Ascending aorta (tissue), 2 donors: ENCODE measurements at regions not wholly inside any gene's neighbourhood (a gene's known extent, or its start where the extent isn't known, plus 50 kb on each side); places are given as distances from the start of the nearest gene placed in this dataset.

Experiments used
- DNase-seq, 2 donors: peaks; one replicate each; pipeline ENCODE4 v3.0.0-alpha.2; 2019; ENCODE audit warnings: low spot score in 2 of 2
- H3K27ac ChIP-seq, 2 donors: fragments of 200-600 bp; sonication (generic); one replicate each; pipeline ENCODE4 v1.5.1; 2016 to 2017; ENCODE audit warnings: mild to moderate bottlenecking in 1 of 2
- H3K27me3 ChIP-seq: fragments of 200-600 bp; sonication (generic); one replicate; pipeline ENCODE4 v1.5.1; 2017
- H3K36me3 ChIP-seq, 2 donors: fragments of 200-600 bp; sonication (generic); one replicate each; pipeline ENCODE4 v1.5.1; 2016
- H3K4me1 ChIP-seq, 2 donors: fragments of 200-600 bp; sonication (generic); one replicate each; pipeline ENCODE4 v1.5.1; 2016 to 2017; ENCODE audit warnings: mild to moderate bottlenecking in 1 of 2
- H3K4me3 ChIP-seq, 2 donors: fragments of 200-600 bp; sonication (generic); one replicate each; pipeline ENCODE4 v1.5.1; 2016 to 2017; ENCODE audit warnings: mild to moderate bottlenecking in 1 of 2
- H3K9me3 ChIP-seq, 2 donors: fragments of 200-600 bp; sonication (generic); one replicate each; pipeline ENCODE4 v1.5.1; 2016
- CTCF ChIP-seq, 3 experiments: fragments of 200-600 bp in 2 of 3; fragments of 450-650 bp in 1 of 3; sonication (generic) in 2 of 3; IDR thresholded peaks; one replicate each; pipeline ENCODE4 v1.5.1; 2016 to 2019; ENCODE audit warnings: antibody characterized with exemption in 3 of 3, mild to moderate bottlenecking in 1 of 3, moderate library complexity in 1 of 3
- intact Hi-C: fragments of 100-400 bp; cut with DNase I; formaldehyde crosslinking; loops from one replicate; pipeline ENCODE4 v1.15.1; 2023

DNA sequence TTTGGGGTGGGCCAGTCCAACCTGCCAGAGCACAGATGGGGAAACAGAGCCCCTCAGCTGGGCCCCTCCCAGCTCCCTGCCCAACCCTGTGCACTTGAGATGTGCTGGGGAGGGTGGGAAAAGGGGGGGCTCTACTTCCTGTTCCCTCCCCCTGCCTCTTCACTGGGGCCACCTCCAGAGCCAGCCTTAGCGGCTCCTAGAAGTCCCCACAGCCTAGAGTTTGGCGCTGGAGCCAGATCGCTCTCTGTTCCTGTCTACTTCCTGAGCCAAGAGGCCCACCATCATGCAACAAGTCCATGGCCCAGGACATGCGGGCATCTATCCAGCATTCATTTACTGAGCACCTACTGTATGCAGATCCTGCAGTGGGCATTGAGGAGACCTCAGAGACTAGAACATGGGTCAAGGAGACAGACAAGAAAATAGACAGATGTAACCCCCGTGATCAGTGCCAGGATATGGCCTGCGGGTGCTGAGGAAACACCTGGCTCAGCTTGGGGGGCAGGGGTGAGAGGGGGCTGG lies 144.1 kb downstream of the SYF2 start:
- H3K4me1 ChIP-seq, result no peaks in the 10 kb centered on the region
- H3K36me3 ChIP-seq, result no peaks in the 10 kb centered on the region
- TF ChIP-seq CTCF (IDR thresholded peaks at IDR 0.05), result no peak
- no peak overlapping the region for H3K27ac ChIP-seq
- no peak overlapping the region for H3K4me3 ChIP-seq
- intact Hi-C loops, result no loop called here
- no peak for DNase-seq
- H3K27me3 ChIP-seq, result no peaks in the 10 kb centered on the region
- H3K9me3 ChIP-seq, result no peaks in the 10 kb centered on the region

DNA sequence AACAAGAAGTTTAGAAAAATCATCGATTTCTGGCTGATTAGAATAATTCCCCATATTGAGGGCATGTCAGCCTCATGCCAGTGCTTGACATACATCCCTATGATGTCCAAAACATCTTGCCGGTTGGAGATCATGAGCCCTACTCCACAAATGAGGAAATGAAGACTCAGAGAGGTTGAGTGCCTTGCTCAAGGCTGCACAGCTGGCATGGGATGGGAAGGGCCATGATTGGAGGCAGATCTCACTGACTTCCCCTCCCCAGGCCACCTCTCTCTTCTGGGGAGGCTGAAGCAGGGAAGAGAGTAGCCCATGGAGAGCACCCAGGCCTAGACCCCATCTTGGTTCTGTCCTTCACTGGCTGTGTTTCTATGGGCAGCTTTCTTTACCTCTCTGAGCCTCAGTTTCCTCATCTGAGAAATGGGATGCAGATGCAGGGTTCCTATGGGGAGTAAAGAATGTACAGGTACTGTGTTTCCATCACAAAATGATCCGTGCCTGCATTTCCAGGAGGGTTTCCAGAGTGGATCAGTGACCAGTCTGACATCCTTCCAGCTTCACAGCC lies 145.7 kb downstream of the SYF2 start:
- no peak overlapping the region for H3K4me3 ChIP-seq
- TF ChIP-seq CTCF (IDR thresholded peaks at IDR 0.05), result no peak
- intact Hi-C loops, result no loop called here
- no peak for DNase-seq
- no peaks in the 10 kb centered on the region for H3K36me3 ChIP-seq
- H3K9me3 ChIP-seq, result no peaks in the 10 kb centered on the region
- no peaks in the 10 kb centered on the region for H3K4me1 ChIP-seq
- no peak overlapping the region for H3K27ac ChIP-seq
- H3K27me3 ChIP-seq, result no peaks in the 10 kb centered on the region

GRCh38 chr1:25084407-25084806 lies 147.9 kb downstream of the SYF2 start:
- Histone ChIP-seq H3K27me3 (no peaks in the 10 kb centered on the region), H3K36me3 (no peaks in the 10 kb centered on the region), H3K27ac (no peak overlapping the region), H3K9me3 (no peaks in the 10 kb centered on the region), H3K4me1 (no peaks in the 10 kb centered on the region), H3K4me3 (no peak overlapping the region)
- intact Hi-C loops, result no loop called here
- no peak for DNase-seq
- no peak for TF ChIP-seq CTCF (IDR thresholded peaks at IDR 0.05)

DNA sequence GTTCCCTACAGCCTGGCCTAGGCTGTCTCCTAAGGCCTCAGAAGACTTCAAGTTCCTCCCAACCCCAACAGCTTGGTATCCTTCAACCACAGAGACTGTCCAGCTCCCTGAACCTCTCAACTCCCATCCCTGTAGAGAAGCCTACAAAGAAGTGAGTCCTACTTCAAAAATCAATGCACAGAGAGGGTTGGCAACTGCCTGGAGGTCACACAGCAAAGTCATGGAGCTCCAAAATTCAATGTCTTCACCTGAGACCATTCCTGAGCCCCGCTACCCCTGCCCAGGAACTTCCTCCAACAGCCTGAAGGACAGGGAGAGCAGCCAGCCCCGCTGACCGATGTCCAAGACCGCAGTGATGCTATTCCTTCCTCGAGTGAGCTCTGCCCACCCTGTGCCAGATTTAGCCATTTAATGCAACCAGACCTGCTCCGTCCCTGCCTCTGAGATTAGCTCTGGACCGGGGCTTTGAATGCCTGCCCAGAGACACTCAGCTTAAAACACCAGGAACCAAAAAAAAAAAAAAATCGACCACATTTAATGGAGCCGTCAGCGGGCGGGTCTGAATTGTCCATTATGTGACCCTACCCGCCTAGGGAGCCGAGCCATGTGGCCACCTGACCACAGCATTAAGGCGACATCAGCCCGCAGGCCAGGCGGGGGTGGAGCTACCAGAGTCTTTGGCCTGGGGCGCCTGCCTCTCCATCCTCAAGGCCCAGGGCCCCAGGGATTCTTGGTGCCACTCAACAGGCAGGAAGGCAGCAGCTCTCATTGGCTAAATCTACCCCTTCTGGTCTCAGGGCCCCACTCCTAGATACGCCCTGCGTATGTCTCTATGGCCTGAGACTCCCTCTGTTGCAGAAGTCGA lies 148.6 kb downstream of the SYF2 start:
- no peak for TF ChIP-seq CTCF (IDR thresholded peaks at IDR 0.05)
- H3K36me3 ChIP-seq, result no peaks in the 10 kb centered on the region
- no peak overlapping the region for H3K27ac ChIP-seq
- no peaks in the 10 kb centered on the region for H3K9me3 ChIP-seq
- H3K4me3 ChIP-seq, result no peak overlapping the region
- intact Hi-C loops, result no loop called here
- no peaks in the 10 kb centered on the region for H3K4me1 ChIP-seq
- DNase-seq, result no peak
- H3K27me3 ChIP-seq, result no peaks in the 10 kb centered on the region

GRCh38 chr1:25082995-25083394 lies 149.3 kb downstream of the SYF2 start:
- no peaks in the 10 kb centered on the region for H3K36me3 ChIP-seq
- H3K4me1 ChIP-seq, result no peaks in the 10 kb centered on the region
- no peak overlapping the region for H3K4me3 ChIP-seq
- H3K9me3 ChIP-seq, result peaks cover 0 to 3% of the 10 kb centered on the region in 2 donors
- no peak for TF ChIP-seq CTCF (IDR thresholded peaks at IDR 0.05)
- intact Hi-C loops, result no loop called here
- no peak for DNase-seq
- H3K27ac ChIP-seq, result no peak overlapping the region
- H3K27me3 ChIP-seq, result no peaks in the 10 kb centered on the region
